ENCODE measurements at regions not wholly inside any gene's neighbourhood (a gene's known extent, or its start where the extent isn't known, plus 50 kb on each side); places are given as distances from the start of the nearest gene placed in this dataset.

DNA sequence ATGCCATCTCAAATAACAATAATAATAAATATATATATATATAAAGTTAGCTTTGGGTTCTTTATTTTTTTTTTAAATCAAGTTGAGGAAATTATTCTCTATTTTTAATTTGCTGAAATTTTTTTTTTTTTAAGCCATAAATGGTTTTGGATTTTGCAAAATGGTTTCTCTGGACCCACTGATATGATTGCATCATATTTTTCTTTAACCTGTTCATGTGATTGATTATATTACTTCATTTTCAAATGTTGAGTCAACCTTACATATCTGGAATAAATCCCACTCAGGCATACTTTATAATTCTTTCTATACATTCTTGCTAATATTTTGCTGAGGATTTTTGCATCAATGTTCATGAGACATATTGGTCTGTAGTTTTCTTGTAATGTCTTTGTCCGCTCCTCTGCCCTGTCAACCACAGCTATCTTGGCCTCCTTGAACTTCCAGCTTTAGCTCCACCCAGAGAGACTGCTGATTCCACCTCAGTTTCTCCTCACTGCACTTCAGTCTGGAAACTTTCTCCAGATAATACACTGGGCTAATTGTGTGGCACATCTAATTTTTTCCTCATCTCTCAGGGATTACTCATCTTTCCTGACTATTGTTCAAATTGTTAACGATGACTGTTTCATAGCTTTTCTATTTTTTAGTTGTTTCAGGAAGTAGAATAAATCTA is 160.9 kb upstream of the GIMD1 start:
- Histone ChIP-seq H3K9me3 (replicated peaks; ENCODE audit: control insufficient read depth, insufficient read depth, low read length) (no peaks in the 10 kb centered on the region), H3K79me2 (ENCODE audit: control insufficient read depth, insufficient read depth, low read length) (no peaks in the 10 kb centered on the region), H3K9ac (replicated peaks; ENCODE audit: extremely low read depth, insufficient read depth, low read length) (peak overlapping the region; percentile 74), H3K4me3 (replicated peaks in 1 of 3; ENCODE audit: insufficient read depth in 1 of 3, low read depth in 1 of 3, low read length in 3 of 3) (peak overlapping the region in 1 of 3 experiments; percentile 14), H3K27ac (ENCODE audit: insufficient read depth, low read depth, low read length) (peak overlapping the region; percentile 94), H3K4me2 (ENCODE audit: insufficient read depth, low read length) (peak overlapping the region; percentile 88), H2AFZ (ENCODE audit: low read depth, low read length) (peak overlapping the region; percentile 98), H3K36me3 (ENCODE audit: control insufficient read depth in 2 of 2, extremely low read depth in 1 of 2, insufficient read depth in 2 of 2, low read length in 2 of 2) (no peaks in the 10 kb centered on the region), H3K4me1 (ENCODE audit: control insufficient read depth, extremely low read depth, insufficient read depth, low read length) (peaks cover 20% of the 10 kb centered on the region), H4K20me1 (replicated peaks; ENCODE audit: control insufficient read depth, extremely low read depth, insufficient read depth, low read length) (no peaks in the 10 kb centered on the region), H3K27me3 (ENCODE audit: control insufficient read depth in 2 of 2, insufficient read depth in 2 of 2, low read length in 2 of 2) (no peaks in the 10 kb centered on the region), H3K9me1 (replicated peaks; ENCODE audit: control insufficient read depth, extremely low read depth, insufficient read depth, low read length) (no peaks in the 10 kb centered on the region)
- peak; percentile 72 for DNase-seq (ENCODE audit: low read depth, low spot score)
- intact Hi-C loops (cut with micrococcal nuclease): no loop called here
- POLR2A ChIA-PET: no interaction called here
- dilution Hi-C loops (cut with MboI; ENCODE audit: extremely low pct_ligation_motif_present, low sequenced_read_pairs): no loop called here
- no TSS peak for BruUV-seq (replicated peaks)
- peak; percentile 70 for FAIRE-seq
- no peak for TF ChIP-seq MYC (IDR thresholded peaks at IDR 0.05; ENCODE audit: low read depth, low read length)
- TF ChIP-seq, protein P1, sequence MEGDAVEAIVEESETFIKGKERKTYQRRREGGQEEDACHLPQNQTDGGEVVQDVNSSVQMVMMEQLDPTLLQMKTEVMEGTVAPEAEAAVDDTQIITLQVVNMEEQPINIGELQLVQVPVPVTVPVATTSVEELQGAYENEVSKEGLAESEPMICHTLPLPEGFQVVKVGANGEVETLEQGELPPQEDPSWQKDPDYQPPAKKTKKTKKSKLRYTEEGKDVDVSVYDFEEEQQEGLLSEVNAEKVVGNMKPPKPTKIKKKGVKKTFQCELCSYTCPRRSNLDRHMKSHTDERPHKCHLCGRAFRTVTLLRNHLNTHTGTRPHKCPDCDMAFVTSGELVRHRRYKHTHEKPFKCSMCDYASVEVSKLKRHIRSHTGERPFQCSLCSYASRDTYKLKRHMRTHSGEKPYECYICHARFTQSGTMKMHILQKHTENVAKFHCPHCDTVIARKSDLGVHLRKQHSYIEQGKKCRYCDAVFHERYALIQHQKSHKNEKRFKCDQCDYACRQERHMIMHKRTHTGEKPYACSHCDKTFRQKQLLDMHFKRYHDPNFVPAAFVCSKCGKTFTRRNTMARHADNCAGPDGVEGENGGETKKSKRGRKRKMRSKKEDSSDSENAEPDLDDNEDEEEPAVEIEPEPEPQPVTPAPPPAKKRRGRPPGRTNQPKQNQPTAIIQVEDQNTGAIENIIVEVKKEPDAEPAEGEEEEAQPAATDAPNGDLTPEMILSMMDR (IDR thresholded peaks at IDR 0.05; ENCODE audit: extremely low read depth in 1 of 2, insufficient read depth in 1 of 2, low read depth in 1 of 2, low read length in 2 of 2): no peak
- peak; percentile 85 for TF ChIP-seq JUN (IDR thresholded peaks at IDR 0.05; ENCODE audit: borderline replicate concordance, insufficient read depth, insufficient read length, low read depth)
- no peak for TF ChIP-seq EZH2 (IDR thresholded peaks at IDR 0.05; ENCODE audit: borderline replicate concordance, low read depth, low read length, severe bottlenecking)
- TF ChIP-seq POLR2AphosphoS5 (IDR thresholded peaks at IDR 0.05; ENCODE audit: insufficient read depth, low read depth, low read length): no peak
- TF ChIP-seq GATA2 (IDR thresholded peaks at IDR 0.05; ENCODE audit: insufficient read depth, insufficient read length, low read depth, low read length): peak; percentile 38
- TF ChIP-seq FOS (IDR thresholded peaks at IDR 0.05; ENCODE audit: borderline replicate concordance, insufficient read depth, low read length): peak; percentile 82
- peak; percentile 25 for TF ChIP-seq POLR2A (IDR thresholded peaks at IDR 0.05; ENCODE audit: low read depth, low read length)
- TF ChIP-seq, protein P2, sequence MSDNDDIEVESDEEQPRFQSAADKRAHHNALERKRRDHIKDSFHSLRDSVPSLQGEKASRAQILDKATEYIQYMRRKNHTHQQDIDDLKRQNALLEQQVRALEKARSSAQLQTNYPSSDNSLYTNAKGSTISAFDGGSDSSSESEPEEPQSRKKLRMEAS (IDR thresholded peaks at IDR 0.05; ENCODE audit: insufficient read depth, insufficient read length): no peak
- CTCF ChIA-PET: interaction anchor here (1.0 to 1.3 kb wide), 6 partner anchors 18 to 289 kb away, joined by 3 to 5 read pairs (median 3); no protein-coding TSS in a partner anchor

All from endothelial cell of umbilical vein (primary cell).